GM19452 (cell line): ENCODE measurements at regions not wholly inside any gene's neighbourhood (a gene's known extent, or its start where the extent isn't known, plus 50 kb on each side); places are given as distances from the start of the nearest gene placed in this dataset.

Experiments used
- ATAC-seq: cut with Tn5 transposase; IDR thresholded peaks from one replicate; pipeline ENCODE4 v1.9.1; 2021; ENCODE audit not compliant: unreplicated experiment

- no peak for ATAC-seq
These were observed 227.6 kb downstream of the MYCN start for GRCh38 chr2:16167870-16168426.

- ATAC-seq, result no peak
These were observed 227.1 kb downstream of the MYCN start for GRCh38 chr2:16167451-16167861.

GRCh38 chr2:16166327-16166981 lies 226.1 kb downstream of the MYCN start:
- ATAC-seq, result no peak

GRCh38 chr2:16165518-16166326 lies 225.4 kb downstream of the MYCN start:
- no peak for ATAC-seq

- no peak for ATAC-seq
These were observed 222.2 kb downstream of the MYCN start for GRCh38 chr2:16162491-16163040.

GRCh38 chr2:16161768-16162490 lies 221.6 kb downstream of the MYCN start:
- no peak for ATAC-seq

- no peak for ATAC-seq
These were observed 220.8 kb downstream of the MYCN start for GRCh38 chr2:16161085-16161565.

- ATAC-seq, result no peak
These were observed 220.1 kb downstream of the MYCN start for GRCh38 chr2:16160281-16161084.

GRCh38 chr2:16156411-16156810 lies 216.1 kb downstream of the MYCN start:
- ATAC-seq, result no peak

GRCh38 chr2:16155766-16156165 lies 215.4 kb downstream of the MYCN start:
- no peak for ATAC-seq

GRCh38 chr2:16155366-16155765 lies 215.0 kb downstream of the MYCN start:
- no peak for ATAC-seq

GRCh38 chr2:16154501-16155280 lies 214.3 kb downstream of the MYCN start:
- no peak for ATAC-seq

GRCh38 chr2:16154061-16154460 lies 213.7 kb downstream of the MYCN start:
- ATAC-seq, result no peak

- no peak for ATAC-seq
These were observed 213.3 kb downstream of the MYCN start for GRCh38 chr2:16153754-16154035.

- no peak for ATAC-seq
These were observed 212.8 kb downstream of the MYCN start for GRCh38 chr2:16152928-16153753.

GRCh38 chr2:16152071-16152927 lies 211.9 kb downstream of the MYCN start:
- ATAC-seq, result no peak

- no peak for ATAC-seq
These were observed 211.3 kb downstream of the MYCN start for GRCh38 chr2:16151651-16152050.

- no peak for ATAC-seq
These were observed 210.9 kb downstream of the MYCN start for GRCh38 chr2:16151281-16151570.
